ENCODE measurements at regions not wholly inside any gene's neighbourhood (a gene's known extent, or its start where the extent isn't known, plus 50 kb on each side); places are given as distances from the start of the nearest gene placed in this dataset.

DNA sequence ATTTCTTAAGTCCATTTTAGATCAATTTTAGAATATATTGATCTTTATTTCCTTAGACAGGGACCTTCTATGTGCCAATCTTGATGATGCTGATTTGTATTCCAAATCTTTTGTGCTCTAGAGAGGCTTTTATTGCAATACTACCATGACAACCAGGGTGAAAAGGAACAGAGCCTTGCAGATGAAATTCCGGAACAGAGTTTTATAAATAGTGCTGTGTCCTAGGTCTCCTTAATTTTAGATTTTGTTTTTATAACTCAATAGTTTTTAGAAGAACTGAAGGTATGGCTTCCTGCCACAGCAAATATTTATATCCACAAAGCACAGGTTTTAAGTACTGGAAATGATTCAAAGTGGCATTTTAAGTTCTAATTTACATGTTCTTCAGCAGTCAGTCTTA, 160.2 kb downstream of the PMAIP1 start:
- TF ChIP-seq, protein P1, sequence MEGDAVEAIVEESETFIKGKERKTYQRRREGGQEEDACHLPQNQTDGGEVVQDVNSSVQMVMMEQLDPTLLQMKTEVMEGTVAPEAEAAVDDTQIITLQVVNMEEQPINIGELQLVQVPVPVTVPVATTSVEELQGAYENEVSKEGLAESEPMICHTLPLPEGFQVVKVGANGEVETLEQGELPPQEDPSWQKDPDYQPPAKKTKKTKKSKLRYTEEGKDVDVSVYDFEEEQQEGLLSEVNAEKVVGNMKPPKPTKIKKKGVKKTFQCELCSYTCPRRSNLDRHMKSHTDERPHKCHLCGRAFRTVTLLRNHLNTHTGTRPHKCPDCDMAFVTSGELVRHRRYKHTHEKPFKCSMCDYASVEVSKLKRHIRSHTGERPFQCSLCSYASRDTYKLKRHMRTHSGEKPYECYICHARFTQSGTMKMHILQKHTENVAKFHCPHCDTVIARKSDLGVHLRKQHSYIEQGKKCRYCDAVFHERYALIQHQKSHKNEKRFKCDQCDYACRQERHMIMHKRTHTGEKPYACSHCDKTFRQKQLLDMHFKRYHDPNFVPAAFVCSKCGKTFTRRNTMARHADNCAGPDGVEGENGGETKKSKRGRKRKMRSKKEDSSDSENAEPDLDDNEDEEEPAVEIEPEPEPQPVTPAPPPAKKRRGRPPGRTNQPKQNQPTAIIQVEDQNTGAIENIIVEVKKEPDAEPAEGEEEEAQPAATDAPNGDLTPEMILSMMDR (IDR thresholded peaks at IDR 0.05; ENCODE audit: insufficient read depth, low read length): no peak
- TF ChIP-seq GABPA (IDR thresholded peaks at IDR 0.05; ENCODE audit: low read depth): no peak

All from HL-60 (cell line).